ENCODE measurements at regions not wholly inside any gene's neighbourhood (a gene's known extent, or its start where the extent isn't known, plus 50 kb on each side); places are given as distances from the start of the nearest gene placed in this dataset.

GRCh38 chr6:19033683-19034082 is 646.5 kb downstream of the RNF144B start:
- Mint-ChIP-seq H3K4me1 (no peaks in the 10 kb centered on the region), H3K27ac (no peak overlapping the region), H3K4me3 (no peak overlapping the region)

GRCh38 chr6:19034986-19035385 is 647.8 kb downstream of the RNF144B start:
- Mint-ChIP-seq H3K36me3 (no peaks in the 10 kb centered on the region), H3K4me1 (no peaks in the 10 kb centered on the region), H3K9me3 (peaks cover 4% of the 10 kb centered on the region), H3K27me3 (no peaks in the 10 kb centered on the region), H3K27ac (no peak overlapping the region), H3K4me3 (no peak overlapping the region)
- ATAC-seq = no peak

More at GRCh38 chr6:19033683-19034082, 646.5 kb downstream of the RNF144B start:
- no peak for ATAC-seq
- Mint-ChIP-seq H3K9me3 (peaks cover 4% of the 10 kb centered on the region), H3K36me3 (no peaks in the 10 kb centered on the region), H3K27me3 (no peaks in the 10 kb centered on the region)

- Mint-ChIP-seq H3K27ac (no peak overlapping the region), H3K9me3 (peaks cover 4% of the 10 kb centered on the region), H3K27me3 (no peaks in the 10 kb centered on the region), H3K36me3 (no peaks in the 10 kb centered on the region), H3K4me1 (no peaks in the 10 kb centered on the region), H3K4me3 (no peak overlapping the region)
- no peak for ATAC-seq
These were observed 648.5 kb downstream of the RNF144B start for GRCh38 chr6:19035461-19036195.

- H3K27ac Mint-ChIP-seq = no peak overlapping the region
- peaks cover 4% of the 10 kb centered on the region for H3K9me3 Mint-ChIP-seq
- H3K4me3 Mint-ChIP-seq = no peak overlapping the region
- no peak for ATAC-seq
- no peaks in the 10 kb centered on the region for H3K27me3 Mint-ChIP-seq
- H3K4me1 Mint-ChIP-seq = no peaks in the 10 kb centered on the region
- no peaks in the 10 kb centered on the region for H3K36me3 Mint-ChIP-seq
These were observed 649.0 kb downstream of the RNF144B start for GRCh38 chr6:19036196-19036555.

GRCh38 chr6:19037607-19038006 is 650.5 kb downstream of the RNF144B start:
- Mint-ChIP-seq H3K9me3 (peaks cover 2% of the 10 kb centered on the region), H3K27me3 (no peaks in the 10 kb centered on the region), H3K4me3 (no peak overlapping the region), H3K36me3 (no peaks in the 10 kb centered on the region), H3K27ac (no peak overlapping the region), H3K4me1 (no peaks in the 10 kb centered on the region)
- ATAC-seq = no peak

- H3K36me3 Mint-ChIP-seq = no peaks in the 10 kb centered on the region
- no peak overlapping the region for H3K27ac Mint-ChIP-seq
- H3K4me3 Mint-ChIP-seq = no peak overlapping the region
- no peaks in the 10 kb centered on the region for H3K9me3 Mint-ChIP-seq
- no peak for ATAC-seq
- H3K4me1 Mint-ChIP-seq = no peaks in the 10 kb centered on the region
- H3K27me3 Mint-ChIP-seq = no peaks in the 10 kb centered on the region
These were observed 652.1 kb downstream of the RNF144B start for GRCh38 chr6:19039287-19039686.

GRCh38 chr6:19041906-19042305 is 654.8 kb downstream of the RNF144B start:
- no peak for ATAC-seq
- Mint-ChIP-seq H3K27ac (no peak overlapping the region), H3K9me3 (no peaks in the 10 kb centered on the region), H3K4me1 (no peaks in the 10 kb centered on the region), H3K4me3 (no peak overlapping the region), H3K27me3 (no peaks in the 10 kb centered on the region), H3K36me3 (no peaks in the 10 kb centered on the region)

GRCh38 chr6:19042420-19042819 is 655.3 kb downstream of the RNF144B start:
- H3K27me3 Mint-ChIP-seq = no peaks in the 10 kb centered on the region
- H3K4me1 Mint-ChIP-seq = no peaks in the 10 kb centered on the region
- H3K9me3 Mint-ChIP-seq = no peaks in the 10 kb centered on the region
- ATAC-seq = no peak
- H3K27ac Mint-ChIP-seq = no peak overlapping the region
- H3K4me3 Mint-ChIP-seq = no peak overlapping the region
- no peaks in the 10 kb centered on the region for H3K36me3 Mint-ChIP-seq

- Mint-ChIP-seq H3K9me3 (peaks cover 15% of the 10 kb centered on the region), H3K4me1 (no peaks in the 10 kb centered on the region), H3K27ac (no peak overlapping the region), H3K36me3 (no peaks in the 10 kb centered on the region), H3K4me3 (no peak overlapping the region), H3K27me3 (no peaks in the 10 kb centered on the region)
- ATAC-seq = no peak
These were observed 663.6 kb downstream of the RNF144B start for GRCh38 chr6:19050765-19051164.

- Mint-ChIP-seq H3K27me3 (no peaks in the 10 kb centered on the region), H3K27ac (no peak overlapping the region), H3K4me3 (no peak overlapping the region), H3K36me3 (no peaks in the 10 kb centered on the region), H3K9me3 (peaks cover 19% of the 10 kb centered on the region), H3K4me1 (no peaks in the 10 kb centered on the region)
- no peak for ATAC-seq
These were observed 665.1 kb downstream of the RNF144B start for GRCh38 chr6:19052219-19052618.

GRCh38 chr6:19059102-19059501 is 672.0 kb downstream of the RNF144B start:
- no peak for ATAC-seq
- no peaks in the 10 kb centered on the region for H3K4me1 Mint-ChIP-seq
- no peak overlapping the region for H3K27ac Mint-ChIP-seq
- no peaks in the 10 kb centered on the region for H3K27me3 Mint-ChIP-seq
- peaks cover 20% of the 10 kb centered on the region for H3K9me3 Mint-ChIP-seq
- H3K36me3 Mint-ChIP-seq = no peaks in the 10 kb centered on the region
- no peak overlapping the region for H3K4me3 Mint-ChIP-seq

- H3K27ac Mint-ChIP-seq = no peak overlapping the region
- H3K4me3 Mint-ChIP-seq = no peak overlapping the region
- H3K4me1 Mint-ChIP-seq = no peaks in the 10 kb centered on the region
- no peak for ATAC-seq
- no peaks in the 10 kb centered on the region for H3K27me3 Mint-ChIP-seq
- H3K9me3 Mint-ChIP-seq = peaks cover 21% of the 10 kb centered on the region
- no peaks in the 10 kb centered on the region for H3K36me3 Mint-ChIP-seq
These were observed 680.0 kb downstream of the RNF144B start for GRCh38 chr6:19067165-19067564.

GRCh38 chr6:19070520-19070919 is 683.4 kb downstream of the RNF144B start:
- no peak for ATAC-seq
- Mint-ChIP-seq H3K4me3 (no peak overlapping the region), H3K36me3 (no peaks in the 10 kb centered on the region), H3K9me3 (peaks cover 18% of the 10 kb centered on the region), H3K4me1 (no peaks in the 10 kb centered on the region), H3K27me3 (no peaks in the 10 kb centered on the region), H3K27ac (no peak overlapping the region)

- ATAC-seq = no peak
- no peaks in the 10 kb centered on the region for H3K36me3 Mint-ChIP-seq
These were observed 696.7 kb downstream of the RNF144B start for GRCh38 chr6:19083801-19084200.

GRCh38 chr6:19086480-19086879 is 699.3 kb downstream of the RNF144B start:
- H3K4me1 Mint-ChIP-seq = no peaks in the 10 kb centered on the region
- no peaks in the 10 kb centered on the region for H3K36me3 Mint-ChIP-seq
- H3K27ac Mint-ChIP-seq = no peak overlapping the region
- no peak overlapping the region for H3K4me3 Mint-ChIP-seq
- ATAC-seq = no peak
- H3K9me3 Mint-ChIP-seq = peaks cover 12% of the 10 kb centered on the region
- H3K27me3 Mint-ChIP-seq = no peaks in the 10 kb centered on the region

More at GRCh38 chr6:19083801-19084200, 696.7 kb downstream of the RNF144B start:
- H3K27ac Mint-ChIP-seq = no peak overlapping the region
- no peaks in the 10 kb centered on the region for H3K4me1 Mint-ChIP-seq
- no peak overlapping the region for H3K4me3 Mint-ChIP-seq
- H3K9me3 Mint-ChIP-seq = peaks cover 14% of the 10 kb centered on the region
- no peaks in the 10 kb centered on the region for H3K27me3 Mint-ChIP-seq

GRCh38 chr6:19087296-19087695 is 700.1 kb downstream of the RNF144B start:
- H3K27me3 Mint-ChIP-seq = no peaks in the 10 kb centered on the region
- H3K9me3 Mint-ChIP-seq = peaks cover 13% of the 10 kb centered on the region
- no peak for ATAC-seq
- H3K27ac Mint-ChIP-seq = no peak overlapping the region
- no peaks in the 10 kb centered on the region for H3K36me3 Mint-ChIP-seq
- no peaks in the 10 kb centered on the region for H3K4me1 Mint-ChIP-seq
- no peak overlapping the region for H3K4me3 Mint-ChIP-seq

All from stimulated activated memory B cell treated with anti-CD40 and anti-IgM and Interleukin-4, amounts not matched to agents 10 μg/mL and 1 μg/mL and 100 μg/mL, for 72 hours (primary cell).